T-helper 1 cell treated with Interleukin-12 subunit alpha and Interleukin-12 subunit beta and Interleukin-4 antibody, amounts not matched to agents 30 μg/mL and 1 μg/mL, for 36 hours (primary cell): ENCODE measurements at regions not wholly inside any gene's neighbourhood (a gene's known extent, or its start where the extent isn't known, plus 50 kb on each side); places are given as distances from the start of the nearest gene placed in this dataset.
"Not testable (repeated sequence)": the region's sequence is repeated elsewhere in the genome, so short reads cannot be mapped to it uniquely, and the experiment has no call there.

Source experiments
- H3K27ac Mint-ChIP-seq: one replicate; pipeline ENCODE4 v1.8.0; 2021; ENCODE audit warnings: mild to moderate bottlenecking, mixed read lengths
- H3K27me3 Mint-ChIP-seq: one replicate; pipeline ENCODE4 v1.8.0; 2021; ENCODE audit warnings: low read depth, mixed read lengths
- H3K36me3 Mint-ChIP-seq: one replicate; pipeline ENCODE4 v1.8.0; 2021; ENCODE audit warnings: low read depth, mixed read lengths
- H3K4me1 Mint-ChIP-seq: one replicate; pipeline ENCODE4 v1.8.0; 2021; ENCODE audit warnings: low read depth, mixed read lengths
- H3K4me3 Mint-ChIP-seq: one replicate; pipeline ENCODE4 v1.8.0; 2021; ENCODE audit warnings: mild to moderate bottlenecking, moderate library complexity, mixed read lengths
- H3K9me3 Mint-ChIP-seq: one replicate; pipeline ENCODE4 v1.8.0; 2021; ENCODE audit warnings: mixed read lengths

GRCh38 chr15:45868109-45868691 lies 233.4 kb downstream of the SQOR start:
- Mint-ChIP-seq H3K9me3 (peaks cover 14% of the 10 kb centered on the region), H3K27ac (no peak overlapping the region), H3K4me3 (no peak overlapping the region), H3K4me1 (no peaks in the 10 kb centered on the region), H3K27me3 (no peaks in the 10 kb centered on the region), H3K36me3 (no peaks in the 10 kb centered on the region)

- Mint-ChIP-seq H3K27ac (no peak overlapping the region), H3K4me3 (no peak overlapping the region), H3K27me3 (no peaks in the 10 kb centered on the region), H3K36me3 (no peaks in the 10 kb centered on the region), H3K4me1 (no peaks in the 10 kb centered on the region), H3K9me3 (peaks cover 19% of the 10 kb centered on the region)
Observed at GRCh38 chr15:45869034-45869668, 234.3 kb downstream of the SQOR start.

- H3K9me3 Mint-ChIP-seq: peaks cover 24% of the 10 kb centered on the region
Observed at GRCh38 chr15:45871121-45871855, 236.5 kb downstream of the SQOR start.

DNA sequence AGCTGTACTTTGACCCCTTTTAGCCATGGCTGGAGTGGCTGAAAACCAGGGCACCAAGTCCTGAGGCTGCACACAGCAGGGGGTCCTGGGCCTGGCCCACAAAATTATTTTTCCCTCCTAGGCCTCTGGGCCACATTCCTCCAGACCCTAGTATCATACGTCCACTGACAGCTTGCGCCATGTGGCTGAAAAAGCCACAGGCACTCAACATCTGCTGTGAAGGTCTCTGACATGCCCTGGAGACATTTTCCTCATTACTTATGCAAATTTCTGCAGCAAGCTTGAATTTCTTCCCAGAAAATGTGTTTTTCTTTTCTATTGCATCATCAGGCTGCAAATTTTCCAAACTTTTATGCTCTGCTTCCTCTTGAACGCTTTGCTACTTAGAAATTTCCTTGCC lies 239.0 kb downstream of the SQOR start:
- Mint-ChIP-seq H3K27ac (no peak overlapping the region), H3K36me3 (no peaks in the 10 kb centered on the region), H3K4me1 (no peaks in the 10 kb centered on the region), H3K4me3 (no peak overlapping the region), H3K9me3 (peaks cover 24% of the 10 kb centered on the region), H3K27me3 (no peaks in the 10 kb centered on the region)

More at GRCh38 chr15:45871121-45871855, 236.5 kb downstream of the SQOR start:
- no peaks in the 10 kb centered on the region for H3K36me3 Mint-ChIP-seq
- no peak overlapping the region for H3K27ac Mint-ChIP-seq
- no peaks in the 10 kb centered on the region for H3K4me1 Mint-ChIP-seq
- no peaks in the 10 kb centered on the region for H3K27me3 Mint-ChIP-seq
- no peak overlapping the region for H3K4me3 Mint-ChIP-seq

- peaks cover 24% of the 10 kb centered on the region for H3K9me3 Mint-ChIP-seq
- H3K4me1 Mint-ChIP-seq, H3K36me3 Mint-ChIP-seq, H3K27ac Mint-ChIP-seq, H3K27me3 Mint-ChIP-seq, H3K4me3 Mint-ChIP-seq: not testable (repeated sequence)
Observed at GRCh38 chr15:45874566-45874965, 239.7 kb downstream of the SQOR start.

GRCh38 chr15:45884289-45884688 lies 249.5 kb downstream of the SQOR start:
- H3K36me3 Mint-ChIP-seq: no peaks in the 10 kb centered on the region
- H3K27ac Mint-ChIP-seq: no peak overlapping the region
- H3K4me3 Mint-ChIP-seq: no peak overlapping the region
- no peaks in the 10 kb centered on the region for H3K4me1 Mint-ChIP-seq
- H3K9me3 Mint-ChIP-seq: peaks cover 11% of the 10 kb centered on the region
- H3K27me3 Mint-ChIP-seq: no peaks in the 10 kb centered on the region

DNA sequence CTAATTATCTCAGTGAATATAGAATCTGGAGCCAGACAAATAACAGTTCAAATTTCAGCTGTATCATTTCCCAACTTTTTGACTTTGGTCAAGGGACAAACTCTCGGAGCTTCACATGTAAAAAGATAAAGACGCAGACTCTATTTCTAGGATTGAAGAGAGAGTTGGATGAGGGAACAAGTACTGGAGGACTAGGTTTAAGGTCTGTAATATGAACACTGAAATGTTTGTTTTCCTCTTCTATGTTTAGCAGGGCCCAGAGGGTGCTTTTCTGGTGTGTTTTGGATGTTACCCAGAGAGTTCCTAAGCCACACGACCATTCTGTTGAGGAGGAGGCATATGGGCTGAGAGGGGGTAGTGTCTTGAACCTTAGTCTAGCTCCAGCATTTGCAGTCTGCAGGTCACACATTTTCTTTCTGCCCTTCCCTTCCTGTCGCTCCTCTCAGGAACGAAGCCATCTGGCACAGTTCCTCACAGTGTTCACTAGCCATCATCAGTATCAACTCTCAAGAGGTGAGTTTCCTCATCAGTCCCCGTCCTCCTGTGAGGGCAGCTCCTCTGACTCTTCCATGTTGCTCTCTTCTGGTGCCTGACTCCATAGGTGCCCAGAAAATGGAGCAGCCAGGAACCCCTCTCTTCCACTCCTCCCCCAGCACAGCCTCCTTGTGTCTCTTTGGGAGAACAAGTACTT lies 250.1 kb downstream of the SQOR start:
- Mint-ChIP-seq H3K27me3 (no peaks in the 10 kb centered on the region), H3K4me3 (no peak overlapping the region), H3K27ac (no peak overlapping the region), H3K4me1 (no peaks in the 10 kb centered on the region), H3K36me3 (no peaks in the 10 kb centered on the region), H3K9me3 (peaks cover 11% of the 10 kb centered on the region)

DNA sequence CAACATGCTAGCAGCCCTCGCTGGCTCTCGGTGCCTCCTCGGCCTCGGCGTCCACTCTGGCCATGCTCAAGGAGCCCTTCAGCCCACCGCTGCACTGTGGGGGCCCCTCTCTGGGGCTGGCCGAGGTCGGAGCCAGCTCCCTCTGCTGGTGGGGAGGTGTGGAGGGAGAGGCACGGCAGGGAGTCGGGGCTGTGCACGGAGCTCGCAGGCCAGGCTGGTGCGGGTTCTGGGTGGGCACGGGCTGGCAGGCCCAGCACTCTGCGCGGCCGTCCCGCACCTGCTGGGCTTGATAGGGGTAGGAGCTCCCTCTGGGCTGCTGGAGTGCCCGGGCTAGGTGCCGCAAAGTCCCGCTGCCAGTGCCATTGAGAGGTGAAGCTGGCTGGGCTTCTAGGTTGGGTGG lies 251.0 kb downstream of the SQOR start:
- Mint-ChIP-seq H3K27ac (no peak overlapping the region), H3K9me3 (peaks cover 11% of the 10 kb centered on the region), H3K4me1 (no peaks in the 10 kb centered on the region), H3K36me3 (no peaks in the 10 kb centered on the region), H3K4me3 (no peak overlapping the region), H3K27me3 (no peaks in the 10 kb centered on the region)

GRCh38 chr15:45891766-45892165 lies 256.9 kb downstream of the SQOR start:
- peaks cover 11% of the 10 kb centered on the region for H3K9me3 Mint-ChIP-seq
- no peaks in the 10 kb centered on the region for H3K4me1 Mint-ChIP-seq
- H3K36me3 Mint-ChIP-seq: no peaks in the 10 kb centered on the region
- H3K27me3 Mint-ChIP-seq: no peaks in the 10 kb centered on the region
- H3K27ac Mint-ChIP-seq: no peak overlapping the region
- H3K4me3 Mint-ChIP-seq: no peak overlapping the region

GRCh38 chr15:45892182-45892581 lies 257.4 kb downstream of the SQOR start:
- Mint-ChIP-seq H3K27me3 (no peaks in the 10 kb centered on the region), H3K4me3 (no peak overlapping the region), H3K4me1 (no peaks in the 10 kb centered on the region), H3K27ac (no peak overlapping the region), H3K36me3 (no peaks in the 10 kb centered on the region), H3K9me3 (peaks cover 8% of the 10 kb centered on the region)

DNA sequence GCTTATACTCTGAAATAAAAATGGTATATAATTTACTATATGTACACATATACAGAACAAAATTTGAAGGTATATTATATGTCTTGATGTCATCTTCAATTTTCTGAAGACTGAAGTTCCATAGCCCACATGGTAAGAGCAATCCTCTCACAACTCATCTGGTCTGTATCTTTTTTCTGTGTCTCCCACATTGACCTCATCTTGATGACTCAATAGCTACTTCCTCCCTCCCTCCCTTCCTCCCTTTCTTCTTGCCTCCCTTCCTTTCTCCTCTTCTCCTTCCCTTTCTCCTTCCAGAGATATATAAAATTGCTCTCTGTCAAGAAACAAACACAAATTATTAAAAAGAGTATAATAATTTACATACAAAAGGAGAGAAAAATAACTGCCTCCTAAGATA lies 268.5 kb downstream of the SQOR start:
- H3K4me3 Mint-ChIP-seq: no peak overlapping the region
- H3K9me3 Mint-ChIP-seq: peaks cover 4% of the 10 kb centered on the region
- no peak overlapping the region for H3K27ac Mint-ChIP-seq
- no peaks in the 10 kb centered on the region for H3K36me3 Mint-ChIP-seq
- H3K27me3 Mint-ChIP-seq: no peaks in the 10 kb centered on the region
- H3K4me1 Mint-ChIP-seq: no peaks in the 10 kb centered on the region

DNA sequence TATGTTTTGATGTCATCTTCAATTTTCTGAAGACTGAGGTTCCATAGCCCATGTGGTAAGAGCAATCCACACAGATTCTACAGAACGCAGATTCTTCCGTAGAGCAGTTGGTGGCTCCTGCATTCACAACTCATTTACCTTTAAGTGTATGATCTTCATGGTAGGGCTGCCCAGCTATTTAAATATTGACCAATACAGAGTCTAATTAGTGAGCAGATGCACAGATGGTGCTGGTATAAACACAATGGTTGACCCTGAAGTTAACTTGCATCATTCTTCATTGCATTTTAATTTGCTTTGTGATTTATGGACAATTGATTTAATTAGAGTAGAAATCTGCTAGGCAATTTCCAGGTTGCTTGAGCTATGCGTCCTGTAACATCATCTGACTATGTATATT lies 269.2 kb downstream of the SQOR start:
- no peak overlapping the region for H3K4me3 Mint-ChIP-seq
- H3K27ac Mint-ChIP-seq: no peak overlapping the region
- H3K27me3 Mint-ChIP-seq: no peaks in the 10 kb centered on the region
- no peaks in the 10 kb centered on the region for H3K36me3 Mint-ChIP-seq
- peaks cover 4% of the 10 kb centered on the region for H3K9me3 Mint-ChIP-seq
- no peaks in the 10 kb centered on the region for H3K4me1 Mint-ChIP-seq

GRCh38 chr15:45906230-45906629 lies 271.4 kb downstream of the SQOR start:
- Mint-ChIP-seq H3K4me3 (no peak overlapping the region), H3K9me3 (peaks cover 4% of the 10 kb centered on the region), H3K36me3 (no peaks in the 10 kb centered on the region)

DNA sequence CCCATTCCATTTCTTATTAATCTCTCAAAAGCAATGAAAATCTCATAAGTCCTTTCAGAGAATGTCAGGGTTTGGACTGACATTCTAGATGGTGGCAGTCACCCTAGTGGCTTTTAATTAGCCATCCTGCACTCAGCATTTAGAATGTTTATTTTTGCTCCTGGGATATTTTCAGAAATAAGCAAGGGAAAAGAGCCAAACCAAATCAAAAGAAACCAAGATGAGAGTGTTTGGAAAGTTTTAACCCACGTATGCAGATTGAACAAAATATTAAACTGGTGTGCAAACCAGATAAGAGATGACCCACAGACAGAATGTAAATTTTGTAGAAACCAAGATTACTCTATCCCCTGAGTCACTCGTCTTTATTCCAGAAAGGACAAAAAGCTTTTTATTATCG lies 275.8 kb downstream of the SQOR start:
- Mint-ChIP-seq H3K27me3 (no peaks in the 10 kb centered on the region), H3K27ac (no peak overlapping the region), H3K4me3 (no peak overlapping the region), H3K9me3 (peaks cover 4% of the 10 kb centered on the region), H3K4me1 (no peaks in the 10 kb centered on the region), H3K36me3 (no peaks in the 10 kb centered on the region)

More at GRCh38 chr15:45906230-45906629, 271.4 kb downstream of the SQOR start:
- H3K4me1 Mint-ChIP-seq: no peaks in the 10 kb centered on the region
- H3K27me3 Mint-ChIP-seq: no peaks in the 10 kb centered on the region
- H3K27ac Mint-ChIP-seq: no peak overlapping the region

- Mint-ChIP-seq H3K4me3 (no peak overlapping the region), H3K4me1 (no peaks in the 10 kb centered on the region), H3K27ac (no peak overlapping the region)
Observed at GRCh38 chr15:45913451-45913850, 278.6 kb downstream of the SQOR start.

More at GRCh38 chr15:45913451-45913850, 278.6 kb downstream of the SQOR start:
- Mint-ChIP-seq H3K27me3 (no peaks in the 10 kb centered on the region), H3K9me3 (no peaks in the 10 kb centered on the region), H3K36me3 (no peaks in the 10 kb centered on the region)
